ENCODE measurements at regions not wholly inside any gene's neighbourhood (a gene's known extent, or its start where the extent isn't known, plus 50 kb on each side); places are given as distances from the start of the nearest gene placed in this dataset.

- TF ChIP-seq CTCF (IDR thresholded peaks at IDR 0.05; ENCODE audit: poor library complexity), result no peak
- no peak for TF ChIP-seq EZH2phosphoT487 (IDR thresholded peaks at IDR 0.05; ENCODE audit: low read depth, severe bottlenecking, unreplicated experiment)
Observed at GRCh38 chr20:39129523-39129922, 167.4 kb downstream of the DHX35 start.
